ENCODE measurements at regions not wholly inside any gene's neighbourhood (a gene's known extent, or its start where the extent isn't known, plus 50 kb on each side); places are given as distances from the start of the nearest gene placed in this dataset.

DNA sequence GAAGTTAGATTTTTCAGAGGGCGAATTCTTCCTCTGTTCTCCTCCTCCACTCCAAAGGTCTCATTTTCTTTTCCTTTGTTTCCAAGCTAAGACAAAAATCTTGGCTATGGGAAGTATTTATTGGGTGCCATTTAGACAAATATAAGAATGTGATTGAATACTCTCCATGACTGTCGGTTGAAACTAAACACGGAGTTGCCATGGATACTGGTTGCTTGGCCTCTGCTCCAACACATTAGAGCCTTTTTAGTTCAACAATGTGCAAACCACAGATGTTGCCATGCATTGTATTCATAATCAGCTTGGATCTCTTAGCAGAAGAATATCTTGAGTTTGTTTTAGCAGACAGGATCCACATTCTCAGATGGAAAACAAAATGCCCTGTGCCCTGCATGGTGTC is 366.5 kb upstream of the LCORL start:
- DNase-seq (ENCODE audit: low read depth): no peak

GRCh38 chr4:18381186-18381585 is 359.6 kb upstream of the LCORL start:
- DNase-seq (ENCODE audit: low read depth): no peak

- no peak for DNase-seq (ENCODE audit: low read depth)
Observed at GRCh38 chr4:18369561-18369960, 348.0 kb upstream of the LCORL start.

GRCh38 chr4:18366892-18367291 is 345.3 kb upstream of the LCORL start:
- peak; percentile 31 for DNase-seq (ENCODE audit: low read depth)

DNA sequence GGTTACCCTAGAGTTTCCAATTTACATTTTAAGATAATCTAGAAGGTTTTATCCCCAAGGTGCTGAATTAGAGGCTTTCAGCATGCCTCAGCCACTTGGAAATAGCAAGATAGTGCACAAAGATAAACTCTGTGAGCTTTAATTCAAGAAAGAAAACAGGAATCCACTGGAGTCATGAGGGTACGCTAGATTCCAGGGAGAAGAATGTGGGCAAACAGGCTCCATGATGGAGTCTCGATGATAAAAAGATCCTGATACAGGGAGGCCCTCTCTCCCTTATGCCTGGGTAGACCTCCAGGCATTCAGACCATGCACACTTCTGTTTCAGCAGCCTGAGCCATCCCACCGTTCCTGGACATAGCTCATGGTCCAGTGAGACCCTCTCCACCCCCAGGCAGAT is 344.6 kb upstream of the LCORL start:
- DNase-seq (ENCODE audit: low read depth): no peak

DNA sequence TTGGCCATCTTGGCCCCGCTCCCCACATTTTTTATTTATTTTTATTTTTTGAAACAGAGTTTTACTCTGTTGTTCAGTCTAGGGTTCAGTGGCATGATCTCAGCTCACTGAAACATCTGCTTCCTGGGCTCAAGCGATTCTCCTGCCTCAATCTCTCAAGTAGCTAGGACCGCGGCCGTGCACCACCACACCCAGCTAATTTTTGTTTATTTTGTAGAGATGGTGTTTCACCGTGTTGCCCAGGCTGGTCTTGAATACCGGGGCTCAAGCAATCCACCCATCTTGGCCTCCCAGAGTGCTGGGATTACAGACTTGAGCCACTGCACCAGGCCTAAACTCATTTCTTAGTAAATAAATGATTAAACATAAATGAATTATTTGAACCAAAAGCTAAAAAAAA is 322.0 kb upstream of the LCORL start:
- no peak for DNase-seq (ENCODE audit: low read depth)

- no peak for DNase-seq (ENCODE audit: low read depth)
Observed at GRCh38 chr4:18342847-18343246, 321.3 kb upstream of the LCORL start.

DNA sequence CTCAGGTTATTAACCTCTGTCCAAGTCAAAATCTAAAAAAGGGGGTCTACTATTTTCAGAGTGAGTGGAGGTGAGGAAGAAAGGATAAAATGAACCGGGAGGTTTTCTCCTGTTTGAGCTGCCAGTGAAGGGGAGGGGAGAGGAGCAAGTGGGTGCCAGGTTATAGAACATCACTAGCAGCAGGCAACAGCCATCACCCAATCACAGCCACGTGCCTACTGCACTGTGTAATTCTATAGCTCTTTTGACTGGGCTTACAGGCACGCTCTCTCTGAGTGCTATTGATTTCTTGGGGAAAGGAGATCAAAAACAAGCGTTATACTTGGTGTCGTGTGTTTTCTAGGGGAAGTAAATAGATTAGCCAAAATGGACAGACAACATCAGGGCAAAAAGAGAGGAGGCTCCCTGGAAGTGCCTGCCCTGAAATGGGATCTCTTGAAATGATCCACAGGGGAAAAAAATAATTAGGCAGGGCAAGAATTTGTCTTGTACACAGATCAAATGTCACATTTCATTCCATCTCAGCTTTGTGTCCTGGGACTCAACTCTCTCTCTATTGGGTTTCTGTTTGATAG is 300.5 kb upstream of the LCORL start:
- no peak for DNase-seq (ENCODE audit: low read depth)

DNA sequence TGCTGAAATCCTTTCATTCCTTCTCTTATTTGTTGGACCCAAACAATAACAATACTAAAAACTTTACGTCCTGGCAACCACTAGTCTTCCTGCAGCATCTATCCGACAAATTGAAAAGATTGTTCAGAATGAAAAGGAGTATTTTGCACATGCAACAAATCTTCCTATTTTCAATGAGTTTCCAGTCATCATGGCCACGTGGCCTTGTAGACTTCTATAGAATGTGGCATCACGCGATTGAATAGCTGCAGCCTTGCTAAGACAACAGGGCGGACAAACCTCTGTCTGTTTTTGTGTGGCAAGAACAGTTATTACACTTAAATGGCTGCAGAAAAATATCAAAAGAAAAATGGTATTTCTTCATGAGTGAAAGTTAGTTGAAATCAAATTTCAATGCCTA is 297.9 kb upstream of the LCORL start:
- DNase-seq (ENCODE audit: low read depth): no peak

DNA sequence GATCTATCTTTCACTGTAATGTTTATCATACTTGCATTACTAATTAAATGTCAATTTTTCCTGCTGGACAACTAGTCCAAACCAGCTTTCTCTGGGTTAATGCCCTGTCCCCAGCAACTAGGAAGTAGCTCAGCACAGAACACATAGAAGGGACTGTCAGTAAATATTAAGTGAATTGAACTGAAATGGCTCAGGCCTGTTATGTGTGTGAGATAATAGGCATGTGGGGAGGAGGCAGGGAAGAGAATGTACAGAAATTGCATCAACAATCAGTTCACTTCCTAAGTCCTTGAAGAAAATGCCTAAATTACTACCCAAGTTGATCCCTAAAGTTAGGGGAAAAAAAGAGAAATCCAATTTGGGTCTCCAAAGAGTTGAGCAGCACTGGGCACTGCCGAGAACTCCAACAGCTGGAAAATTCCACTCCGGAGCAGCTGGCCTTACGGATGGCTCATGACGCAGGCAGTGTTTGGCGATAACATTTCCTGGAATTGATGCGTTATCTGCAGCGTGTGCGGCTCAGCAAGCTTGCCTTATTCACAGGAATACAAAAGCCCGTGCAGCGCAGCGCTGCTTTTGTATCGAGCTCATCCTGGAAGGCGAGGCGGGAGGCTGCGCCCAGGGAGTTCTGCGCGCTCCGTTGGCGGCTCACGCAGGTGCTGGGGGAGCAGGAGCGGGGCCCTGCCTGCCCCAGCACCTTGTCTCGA is 297.3 kb upstream of the LCORL start:
- DNase-seq (ENCODE audit: low read depth): peak; percentile 2

DNA sequence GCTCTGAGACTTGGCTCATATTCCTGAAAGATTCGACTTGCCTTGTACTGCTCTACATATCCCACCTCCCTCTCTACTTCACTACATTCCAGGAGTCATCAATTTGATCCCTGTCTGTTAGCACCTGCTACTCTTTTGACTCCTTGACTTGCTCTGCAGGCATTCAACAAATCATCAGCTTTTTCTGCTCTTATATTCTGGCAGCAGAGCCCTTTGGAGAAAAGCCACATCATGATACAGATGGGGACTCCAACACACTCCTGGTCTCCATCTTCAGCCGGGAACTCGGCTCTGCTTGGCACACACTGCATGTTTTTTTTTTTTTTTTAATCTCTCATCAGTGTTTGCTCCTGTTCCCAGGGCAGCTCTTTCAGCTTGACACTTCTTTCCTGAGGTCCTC is 293.2 kb upstream of the LCORL start:
- no peak for DNase-seq (ENCODE audit: low read depth)

GRCh38 chr4:18297684-18298083 is 276.1 kb upstream of the LCORL start:
- DNase-seq (ENCODE audit: low read depth): no peak

DNA sequence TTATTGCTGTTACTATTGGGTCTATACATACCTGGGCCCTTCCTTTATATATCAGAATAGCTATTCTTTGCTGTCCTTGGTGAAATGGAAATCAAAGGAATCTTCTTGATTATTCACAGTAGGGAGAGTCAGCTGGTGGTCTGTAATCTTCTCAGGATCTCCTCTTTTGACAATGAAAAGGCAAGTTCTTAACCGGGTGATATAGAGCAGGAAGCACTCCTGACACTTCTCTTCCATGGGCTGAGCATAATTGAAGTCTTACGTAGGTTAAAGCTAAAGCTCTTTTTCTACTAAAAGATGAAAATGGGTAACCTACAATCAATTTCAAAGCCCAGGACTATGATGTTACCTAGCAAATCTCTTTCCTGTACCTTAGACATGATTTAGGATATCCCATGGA is 274.9 kb upstream of the LCORL start:
- no peak for DNase-seq (ENCODE audit: low read depth)

GRCh38 chr4:18294846-18295245 is 273.3 kb upstream of the LCORL start:
- DNase-seq (ENCODE audit: low read depth): no peak

GRCh38 chr4:18294021-18294420 is 272.5 kb upstream of the LCORL start:
- no peak for DNase-seq (ENCODE audit: low read depth)

DNA sequence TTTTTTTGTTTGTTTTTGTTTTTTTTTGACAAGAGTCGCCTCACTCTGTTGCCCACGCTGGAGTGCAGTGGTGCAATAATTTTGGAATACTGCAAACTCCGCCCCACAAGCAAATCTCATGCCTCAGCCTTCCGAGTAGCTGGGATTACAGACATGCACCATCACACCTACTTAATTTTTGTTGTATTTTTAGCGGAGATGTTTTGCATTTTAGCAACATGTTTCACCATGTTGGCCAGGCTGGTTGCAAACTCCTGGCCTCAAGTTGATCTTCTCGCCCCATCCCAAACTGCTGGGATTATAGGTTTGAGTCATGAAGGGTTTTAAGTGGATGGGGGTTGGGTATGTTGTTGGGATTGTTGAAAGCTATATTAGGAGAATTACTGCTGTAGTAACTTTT is 270.9 kb upstream of the LCORL start:
- no peak for DNase-seq (ENCODE audit: low read depth)

DNA sequence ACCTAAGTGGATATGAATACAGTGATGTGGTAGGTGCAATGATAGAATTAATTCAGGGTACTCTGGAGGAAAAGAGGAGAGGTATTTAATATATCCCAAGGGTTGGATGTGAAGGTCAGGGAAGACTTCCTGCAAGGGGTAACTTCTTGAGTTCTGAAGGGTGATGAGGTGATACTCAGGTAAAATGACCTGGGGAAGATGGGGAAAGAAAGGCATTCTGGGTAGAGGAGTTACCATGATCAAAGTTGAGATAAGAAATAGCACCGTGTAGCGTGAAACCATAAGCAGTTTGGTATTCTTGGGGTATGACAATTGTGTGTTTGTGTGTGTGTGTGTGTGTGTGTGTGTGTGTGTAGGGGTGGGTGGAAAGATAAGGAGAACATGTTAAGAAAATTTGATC is 270.4 kb upstream of the LCORL start:
- DNase-seq (ENCODE audit: low read depth): no peak

DNA sequence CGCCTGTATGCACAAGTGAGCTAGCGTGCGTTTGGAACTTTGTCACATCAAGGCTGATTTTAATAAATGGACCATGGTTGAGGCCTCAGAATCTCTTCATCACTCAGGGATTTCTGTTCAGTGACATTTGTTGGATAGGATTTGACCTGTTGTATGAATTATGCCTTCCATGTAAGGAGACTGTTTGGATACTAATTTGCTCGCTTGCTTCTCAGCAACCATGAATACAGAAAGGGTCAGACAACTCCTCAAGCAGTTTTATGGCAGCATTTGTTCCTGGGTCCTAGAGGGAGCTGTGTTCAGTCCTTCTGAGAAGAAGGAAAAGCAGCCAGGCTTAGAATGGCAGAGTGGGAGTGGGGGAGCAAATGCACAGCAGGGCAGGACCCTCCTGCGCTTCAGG is 269.7 kb upstream of the LCORL start:
- no peak for DNase-seq (ENCODE audit: low read depth)

- DNase-seq (ENCODE audit: low read depth): no peak
Observed at GRCh38 chr4:18285357-18285756, 263.8 kb upstream of the LCORL start.

- DNase-seq (ENCODE audit: low read depth): no peak
Observed at GRCh38 chr4:18278244-18278643, 256.7 kb upstream of the LCORL start.

GRCh38 chr4:18262832-18263231 is 241.3 kb upstream of the LCORL start:
- no peak for DNase-seq (ENCODE audit: low read depth)

- no peak for DNase-seq (ENCODE audit: low read depth)
Observed at GRCh38 chr4:18252052-18252451, 230.5 kb upstream of the LCORL start.

DNA sequence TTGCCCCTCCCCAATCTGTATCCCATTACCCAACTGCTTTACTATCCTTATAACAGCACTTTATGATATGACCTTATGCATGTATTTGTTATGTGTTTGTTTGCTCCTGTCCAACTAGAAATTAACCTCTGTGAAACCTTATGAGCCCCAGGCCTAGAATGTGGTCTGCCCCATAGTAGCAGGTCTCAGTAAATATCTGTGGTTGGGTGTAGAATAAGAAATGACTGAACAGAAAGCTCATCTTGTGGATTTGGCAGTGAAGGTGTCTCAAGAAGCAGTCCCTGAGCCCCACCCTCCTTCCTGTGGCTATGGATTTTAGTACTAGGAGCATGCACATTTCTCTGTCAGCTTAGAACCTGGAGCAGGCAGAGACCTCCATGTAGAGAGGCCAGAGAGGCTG is 229.0 kb upstream of the LCORL start:
- DNase-seq (ENCODE audit: low read depth): no peak

- no peak for DNase-seq (ENCODE audit: low read depth)
Observed at GRCh38 chr4:18248611-18249010, 227.1 kb upstream of the LCORL start.

Data from iris pigment epithelial cell (primary cell).